Liver (tissue), 3 donors: ENCODE measurements at regions not wholly inside any gene's neighbourhood (a gene's known extent, or its start where the extent isn't known, plus 50 kb on each side); places are given as distances from the start of the nearest gene placed in this dataset.
"Not testable (repeated sequence)": the region's sequence is repeated elsewhere in the genome, so short reads cannot be mapped to it uniquely, and the experiment has no call there.

Source experiments
- CTCF ChIP-seq: fragments of 150-350 bp; IDR thresholded peaks from 2 replicates; pipeline ENCODE4 v1.5.1; 2017; ENCODE audit warnings: improper control_type of control experiment, low read depth, low read length; ENCODE audit not compliant: missing input control
- EGR1 ChIP-seq, 2 donors: IDR thresholded peaks; 2 replicates each; pipeline ENCODE4 v1.6.1; 2016 to 2018; ENCODE audit warnings: antibody characterized with exemption in 2 of 2, low read depth in 2 of 2
- RAD21 ChIP-seq, 2 donors: IDR thresholded peaks; 2 replicates each; pipeline ENCODE4 v1.6.1; 2016; ENCODE audit warnings: antibody characterized with exemption in 2 of 2, mild to moderate bottlenecking in 2 of 2
- RXRA ChIP-seq, 2 donors: IDR thresholded peaks; 2 replicates each; pipeline ENCODE4 v1.6.1; 2017 to 2018; ENCODE audit warnings: antibody characterized with exemption in 2 of 2, mild to moderate bottlenecking in 1 of 2
- SP1 ChIP-seq: IDR thresholded peaks from 2 replicates; pipeline ENCODE4 v1.6.1; 2018; ENCODE audit warnings: antibody characterized with exemption, mild to moderate bottlenecking
- YY1 ChIP-seq: IDR thresholded peaks from 2 replicates; pipeline ENCODE4 v1.6.1; 2016; ENCODE audit warnings: antibody characterized with exemption, mild to moderate bottlenecking
- TF ChIP-seq, protein P1 (sequence below): IDR thresholded peaks from 2 replicates; pipeline ENCODE4 v1.6.1; 2016; ENCODE audit warnings: antibody characterized with exemption, mild to moderate bottlenecking
- TF ChIP-seq, protein P2 (sequence below): IDR thresholded peaks from 2 replicates; pipeline ENCODE4 v1.6.1; 2016; ENCODE audit warnings: antibody characterized with exemption
- donor health status: healthy.
- donor health status: healthy.

DNA sequence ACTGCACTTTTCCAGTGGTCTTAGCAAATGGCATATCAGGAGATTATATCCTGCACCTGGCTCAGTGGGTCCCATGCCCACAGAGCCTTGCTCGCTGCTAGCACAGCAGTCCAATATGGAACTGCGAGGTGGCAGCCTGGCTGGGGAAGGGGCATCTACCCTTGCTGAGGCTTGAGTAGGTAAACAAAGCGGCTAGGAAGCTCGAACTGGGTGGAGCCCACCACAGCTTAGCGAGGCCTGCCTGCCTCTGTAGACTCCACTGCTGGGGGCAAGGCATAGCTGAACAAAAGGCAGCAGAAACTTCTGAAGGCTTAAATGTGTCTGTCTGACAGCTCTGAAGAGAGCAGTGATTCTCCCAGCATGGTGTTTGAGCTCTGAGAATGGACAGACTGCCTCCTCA lies 71.0 kb upstream of the IRX4 start:
- TF ChIP-seq CTCF; RXRA (IDR thresholded peaks at IDR 0.05); SP1; RAD21 (IDR thresholded peaks at IDR 0.05); EGR1 (IDR thresholded peaks at IDR 0.05; ENCODE audit: low read depth in 2 of 2); YY1: not testable (repeated sequence)
- TF ChIP-seq, protein P1, sequence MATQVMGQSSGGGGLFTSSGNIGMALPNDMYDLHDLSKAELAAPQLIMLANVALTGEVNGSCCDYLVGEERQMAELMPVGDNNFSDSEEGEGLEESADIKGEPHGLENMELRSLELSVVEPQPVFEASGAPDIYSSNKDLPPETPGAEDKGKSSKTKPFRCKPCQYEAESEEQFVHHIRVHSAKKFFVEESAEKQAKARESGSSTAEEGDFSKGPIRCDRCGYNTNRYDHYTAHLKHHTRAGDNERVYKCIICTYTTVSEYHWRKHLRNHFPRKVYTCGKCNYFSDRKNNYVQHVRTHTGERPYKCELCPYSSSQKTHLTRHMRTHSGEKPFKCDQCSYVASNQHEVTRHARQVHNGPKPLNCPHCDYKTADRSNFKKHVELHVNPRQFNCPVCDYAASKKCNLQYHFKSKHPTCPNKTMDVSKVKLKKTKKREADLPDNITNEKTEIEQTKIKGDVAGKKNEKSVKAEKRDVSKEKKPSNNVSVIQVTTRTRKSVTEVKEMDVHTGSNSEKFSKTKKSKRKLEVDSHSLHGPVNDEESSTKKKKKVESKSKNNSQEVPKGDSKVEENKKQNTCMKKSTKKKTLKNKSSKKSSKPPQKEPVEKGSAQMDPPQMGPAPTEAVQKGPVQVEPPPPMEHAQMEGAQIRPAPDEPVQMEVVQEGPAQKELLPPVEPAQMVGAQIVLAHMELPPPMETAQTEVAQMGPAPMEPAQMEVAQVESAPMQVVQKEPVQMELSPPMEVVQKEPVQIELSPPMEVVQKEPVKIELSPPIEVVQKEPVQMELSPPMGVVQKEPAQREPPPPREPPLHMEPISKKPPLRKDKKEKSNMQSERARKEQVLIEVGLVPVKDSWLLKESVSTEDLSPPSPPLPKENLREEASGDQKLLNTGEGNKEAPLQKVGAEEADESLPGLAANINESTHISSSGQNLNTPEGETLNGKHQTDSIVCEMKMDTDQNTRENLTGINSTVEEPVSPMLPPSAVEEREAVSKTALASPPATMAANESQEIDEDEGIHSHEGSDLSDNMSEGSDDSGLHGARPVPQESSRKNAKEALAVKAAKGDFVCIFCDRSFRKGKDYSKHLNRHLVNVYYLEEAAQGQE, result not testable (repeated sequence)
- TF ChIP-seq, protein P2, sequence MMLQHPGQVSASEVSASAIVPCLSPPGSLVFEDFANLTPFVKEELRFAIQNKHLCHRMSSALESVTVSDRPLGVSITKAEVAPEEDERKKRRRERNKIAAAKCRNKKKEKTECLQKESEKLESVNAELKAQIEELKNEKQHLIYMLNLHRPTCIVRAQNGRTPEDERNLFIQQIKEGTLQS, result not testable (repeated sequence)
